SIG-M5 treated with dmso at 0.1 percent for 504 hours (cell line): ENCODE measurements at regions not wholly inside any gene's neighbourhood (a gene's known extent, or its start where the extent isn't known, plus 50 kb on each side); places are given as distances from the start of the nearest gene placed in this dataset.

Experiments used
- DNase-seq: peaks from one replicate; lab custom pipeline; 2025; ENCODE audit not compliant: unreplicated experiment; lab: John Stamatoyannopoulos, UW

DNA sequence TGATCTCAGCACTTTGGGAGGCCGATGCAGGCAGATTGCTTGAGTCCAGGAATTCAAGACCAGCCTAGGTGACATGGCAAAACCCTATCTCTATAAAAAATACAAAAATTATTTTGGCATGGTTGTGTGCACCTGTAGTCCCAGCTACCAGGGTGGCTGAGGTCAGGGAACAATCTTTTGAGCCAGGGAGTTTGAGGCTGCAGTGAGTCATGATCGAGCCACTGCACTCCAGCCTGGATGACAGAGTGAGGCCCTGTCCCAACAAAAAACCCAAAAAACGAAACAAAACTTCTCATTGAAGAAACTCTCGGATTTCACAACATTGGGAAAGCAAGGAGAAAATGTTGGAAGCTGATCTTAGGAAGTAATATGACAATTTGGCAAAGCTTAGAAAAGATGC lies 317.3 kb upstream of the MGAT5 start:
- no peak for DNase-seq

GRCh38 chr2:133937669-133938068 lies 316.2 kb upstream of the MGAT5 start:
- no peak for DNase-seq

DNA sequence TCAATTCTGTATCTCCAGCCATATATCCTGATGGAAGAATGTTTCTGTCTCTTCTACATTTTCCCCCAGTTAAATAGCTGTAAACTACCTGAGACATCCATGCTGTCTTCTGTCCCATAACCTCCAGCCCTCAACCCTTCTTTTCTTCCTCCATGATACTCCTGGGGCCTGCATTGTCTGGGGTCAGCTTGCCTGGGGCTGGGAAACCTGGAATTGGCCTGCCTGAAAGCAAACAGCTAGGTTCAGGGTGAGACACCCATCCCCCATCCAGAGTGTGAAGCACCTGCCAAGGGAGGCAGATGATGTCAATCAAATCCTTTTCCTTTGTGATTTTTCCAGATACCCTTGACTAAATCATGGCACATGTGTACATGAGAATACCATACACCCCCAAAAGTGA lies 313.7 kb upstream of the MGAT5 start:
- no peak for DNase-seq

- no peak for DNase-seq
Observed at GRCh38 chr2:133941666-133942065, 312.2 kb upstream of the MGAT5 start.

DNA sequence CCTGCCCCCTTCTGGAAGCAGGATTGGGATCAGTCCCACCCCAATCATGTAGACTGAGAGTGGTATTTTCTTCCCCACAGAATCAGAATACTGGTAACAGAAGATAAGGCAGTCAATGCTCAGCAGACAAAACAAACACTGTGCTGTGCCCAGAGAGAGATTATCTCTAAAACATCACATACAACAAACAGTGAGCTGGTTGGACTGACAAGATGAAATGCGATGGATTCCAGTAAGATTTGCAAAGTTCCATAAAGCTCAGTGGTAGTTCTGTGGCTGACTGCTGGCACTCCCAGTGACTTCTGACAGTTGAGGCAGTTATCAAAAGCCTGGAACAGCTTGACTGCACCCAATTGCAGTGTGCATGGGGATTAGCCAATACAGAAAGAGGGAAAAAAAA lies 311.5 kb upstream of the MGAT5 start:
- no peak for DNase-seq

- DNase-seq: no peak
Observed at GRCh38 chr2:133943108-133943507, 310.8 kb upstream of the MGAT5 start.

DNA sequence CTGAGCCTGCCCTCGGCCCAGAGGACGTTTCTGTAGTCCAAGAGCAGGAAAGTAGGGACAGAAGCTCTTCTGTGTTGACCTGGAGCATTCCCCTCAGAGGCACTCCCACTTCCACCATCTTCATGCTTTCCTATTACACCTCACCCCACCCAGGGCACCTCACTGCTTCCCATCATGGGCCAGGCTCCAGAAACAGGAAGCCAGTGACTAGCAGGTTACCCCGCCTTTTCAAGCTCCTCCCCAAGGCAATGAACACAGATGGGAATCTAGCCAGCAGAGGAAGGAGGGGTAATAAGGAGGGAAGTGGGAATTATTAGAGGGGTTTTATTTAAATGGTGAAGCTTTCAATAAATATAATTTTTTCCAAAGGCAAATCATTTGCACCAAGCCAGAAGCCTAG lies 308.8 kb upstream of the MGAT5 start:
- no peak for DNase-seq

- DNase-seq: no peak
Observed at GRCh38 chr2:133947057-133947456, 306.8 kb upstream of the MGAT5 start.

DNA sequence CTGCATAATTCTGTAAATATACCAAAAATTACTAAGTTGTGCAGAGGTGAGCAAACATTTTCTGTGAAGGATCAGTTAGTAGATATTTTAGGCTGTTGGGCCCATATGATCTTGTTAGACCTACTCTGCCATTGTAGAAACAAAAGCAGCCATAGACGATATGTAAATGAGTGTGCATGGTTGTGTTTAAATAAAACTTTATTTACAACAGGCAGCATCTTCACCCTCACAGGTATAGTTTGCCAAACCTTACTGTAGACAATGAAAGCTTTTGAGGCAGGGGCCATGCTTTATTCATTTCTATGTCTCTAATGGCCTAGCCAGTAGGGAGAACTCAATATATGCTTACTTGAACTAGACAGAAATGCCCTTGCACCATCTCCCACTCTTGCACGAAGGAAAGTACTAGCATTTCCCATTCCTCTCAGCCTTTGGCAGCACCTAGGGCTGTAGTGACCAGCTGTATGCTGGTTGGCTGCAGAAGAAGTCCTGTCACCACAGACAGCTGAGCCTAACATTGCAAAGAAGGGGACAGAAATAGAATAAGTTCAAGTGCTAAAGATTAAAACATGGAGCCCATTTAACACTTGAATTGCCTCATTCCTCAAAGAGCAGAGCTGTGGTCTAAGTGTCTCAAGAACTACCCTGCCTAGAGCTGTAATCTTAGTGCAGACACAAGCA lies 305.1 kb upstream of the MGAT5 start:
- DNase-seq: no peak

GRCh38 chr2:133949595-133949994 lies 304.3 kb upstream of the MGAT5 start:
- no peak for DNase-seq

DNA sequence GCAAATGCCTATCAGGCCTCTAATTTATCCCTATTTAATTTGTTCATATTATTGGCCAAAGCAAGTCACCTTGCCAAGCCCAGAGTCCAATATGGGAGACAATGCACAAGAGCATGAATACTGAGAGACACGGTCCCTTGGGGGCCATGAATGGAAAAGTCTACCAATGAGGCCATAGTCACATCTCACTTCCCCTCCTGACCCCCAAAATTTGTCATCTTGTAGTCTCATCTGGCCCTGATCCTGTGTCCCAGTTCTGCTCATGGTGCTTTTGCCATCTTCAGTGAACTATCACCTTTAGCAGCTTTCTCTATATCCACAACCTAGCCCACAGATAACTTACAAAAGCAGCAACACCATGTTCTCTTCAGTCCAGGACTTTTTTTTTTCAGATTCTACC lies 302.7 kb upstream of the MGAT5 start:
- DNase-seq: no peak

GRCh38 chr2:133952420-133952819 lies 301.5 kb upstream of the MGAT5 start:
- no peak for DNase-seq

DNA sequence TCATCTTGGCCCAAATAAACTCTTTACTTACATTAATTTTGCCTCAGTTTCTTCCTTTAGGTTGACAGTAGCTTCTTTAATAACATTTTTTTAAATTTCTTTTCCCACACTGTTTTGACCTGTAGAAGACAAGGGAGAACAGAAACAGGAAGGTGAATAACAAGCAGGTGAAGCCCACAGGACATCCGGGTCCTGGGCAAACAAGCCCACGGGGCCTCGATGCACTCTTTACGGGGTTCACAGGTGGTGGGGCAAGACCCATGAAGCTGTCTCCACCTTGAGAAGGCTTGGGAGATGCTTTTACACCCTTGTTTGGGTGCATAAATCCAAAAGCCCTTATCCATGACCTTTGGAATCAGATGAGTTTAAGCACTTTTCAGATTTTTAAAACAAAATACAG lies 301.0 kb upstream of the MGAT5 start:
- DNase-seq: no peak

GRCh38 chr2:133953524-133953923 lies 300.3 kb upstream of the MGAT5 start:
- DNase-seq: no peak

- DNase-seq: no peak
Observed at GRCh38 chr2:133954636-133955035, 299.2 kb upstream of the MGAT5 start.

- no peak for DNase-seq
Observed at GRCh38 chr2:133955169-133955568, 298.7 kb upstream of the MGAT5 start.

DNA sequence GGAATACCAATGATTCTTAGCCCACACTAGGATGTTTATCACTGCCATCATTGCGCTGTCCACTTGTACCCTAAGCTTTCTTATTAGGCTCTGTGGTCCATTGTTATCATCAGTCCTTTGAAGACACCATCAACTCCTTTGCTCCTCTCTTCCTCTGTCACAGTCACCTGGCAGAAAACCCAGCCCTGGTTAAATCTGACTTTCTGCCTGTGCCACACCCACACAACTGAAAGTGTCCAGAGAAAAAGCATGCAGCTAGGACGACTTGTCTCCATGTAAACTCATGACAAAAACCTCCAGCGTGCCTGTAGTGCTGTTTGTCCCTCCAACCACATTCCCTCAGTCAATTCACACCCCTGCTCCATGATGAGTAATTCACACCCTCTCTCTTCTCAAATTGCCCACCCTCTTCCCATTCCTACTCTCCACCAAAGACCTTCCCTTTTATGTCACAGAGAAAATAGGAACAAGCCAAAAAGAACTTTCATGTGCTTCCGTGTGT lies 297.4 kb upstream of the MGAT5 start:
- DNase-seq: no peak

GRCh38 chr2:133957724-133958480 lies 296.0 kb upstream of the MGAT5 start:
- DNase-seq: no peak

DNA sequence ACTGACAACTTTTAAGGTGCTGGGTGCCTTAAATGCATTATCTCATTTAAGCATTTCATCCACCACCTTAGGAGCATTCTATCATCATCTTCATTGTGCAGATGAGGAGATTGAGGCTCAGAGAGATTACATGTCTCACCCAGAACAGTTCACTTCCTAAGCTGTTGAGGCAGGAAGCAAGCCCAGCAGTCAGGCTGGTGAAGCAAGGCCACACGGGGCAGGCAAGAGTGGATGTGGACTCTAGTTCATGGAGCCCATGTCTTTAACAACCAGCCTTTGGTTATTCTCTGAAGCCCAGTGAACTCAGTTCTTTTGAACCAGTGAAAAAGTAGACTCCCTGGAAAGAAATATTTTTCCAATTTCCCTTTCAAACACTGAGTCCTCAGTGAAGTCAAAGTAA lies 294.8 kb upstream of the MGAT5 start:
- DNase-seq: no peak

DNA sequence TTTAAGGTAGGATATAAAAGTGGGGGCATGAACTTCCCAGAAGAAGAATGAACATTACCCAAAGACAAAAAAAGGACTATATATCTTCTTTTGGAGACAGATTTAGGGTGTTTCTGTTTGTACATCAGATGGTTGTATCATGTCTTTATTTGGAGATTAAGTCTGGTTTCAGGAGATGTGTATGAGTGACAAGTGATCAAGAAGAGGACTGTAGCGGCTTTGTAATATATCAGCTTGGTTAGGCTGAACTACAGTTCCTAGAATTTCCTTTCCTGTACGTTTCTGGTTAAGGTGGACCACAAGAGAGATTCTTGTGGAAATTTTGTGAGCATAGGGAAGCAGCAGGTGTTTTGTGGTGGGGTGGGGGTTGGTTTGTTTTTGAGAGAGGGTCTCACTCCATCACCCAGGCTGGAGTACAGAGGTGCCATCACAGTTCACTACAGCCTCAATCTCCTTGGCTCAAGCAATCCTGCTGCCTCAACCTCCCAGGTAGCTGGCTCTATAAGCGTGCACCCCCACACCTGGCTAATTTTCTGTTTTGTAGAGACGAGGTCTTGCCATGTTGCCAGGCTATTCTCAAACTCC lies 287.1 kb upstream of the MGAT5 start:
- DNase-seq: no peak

DNA sequence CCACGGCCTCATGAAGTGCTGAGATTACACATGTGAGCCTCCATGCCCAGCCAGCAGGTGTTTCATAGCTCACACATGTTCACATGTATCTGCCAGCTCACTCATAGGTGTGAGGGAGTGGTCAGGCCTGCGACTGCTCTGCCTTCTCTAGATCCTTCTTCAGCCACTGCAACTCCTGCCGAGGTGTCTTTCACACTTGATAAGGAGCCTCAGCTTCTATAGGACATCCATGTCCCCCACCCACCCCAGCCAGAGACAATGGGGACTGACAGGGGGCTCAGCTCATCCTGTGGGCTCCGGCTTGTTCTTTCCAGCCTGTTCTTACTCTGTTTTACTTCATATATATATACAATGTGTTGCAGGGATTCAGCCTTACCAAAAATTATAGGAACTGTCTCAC lies 286.5 kb upstream of the MGAT5 start:
- DNase-seq: no peak

DNA sequence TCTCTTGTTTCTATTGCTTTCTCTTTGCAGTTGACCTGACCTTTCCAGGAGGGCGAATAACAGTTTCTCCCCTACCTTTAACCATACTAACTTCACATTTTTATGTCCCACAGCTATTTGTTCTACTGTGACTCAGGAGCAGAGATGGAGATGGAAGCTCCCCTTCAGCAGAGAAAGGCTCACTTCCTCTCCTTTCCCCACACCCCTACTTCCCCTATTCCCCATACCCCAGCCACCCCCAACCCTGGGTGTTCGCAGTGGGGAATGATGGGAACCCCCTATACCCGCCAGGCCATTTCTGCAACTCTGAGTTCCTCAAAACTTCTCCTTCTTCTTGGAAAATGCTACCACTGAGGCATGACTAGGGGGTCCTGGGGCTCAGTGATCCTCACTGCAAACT lies 285.4 kb upstream of the MGAT5 start:
- no peak for DNase-seq
